ENCODE measurements at regions not wholly inside any gene's neighbourhood (a gene's known extent, or its start where the extent isn't known, plus 50 kb on each side); places are given as distances from the start of the nearest gene placed in this dataset.

DNA sequence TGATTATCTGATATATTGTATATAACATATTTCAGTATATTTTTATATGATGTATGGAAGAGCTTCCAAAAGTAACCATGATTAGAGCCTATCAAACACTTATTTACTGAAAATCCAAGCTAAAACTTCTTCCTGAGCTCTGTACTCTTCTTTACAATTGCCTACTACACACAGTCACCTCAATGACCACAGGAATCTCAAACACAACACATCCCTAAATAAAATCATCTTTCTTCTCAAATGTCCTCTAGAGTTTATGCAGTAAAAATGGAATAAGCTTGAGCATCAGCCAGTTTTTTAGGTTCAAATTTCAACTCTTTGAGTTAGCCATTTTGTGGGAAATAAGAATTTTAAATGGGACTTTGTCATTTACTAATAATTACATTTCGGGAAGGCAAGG lies 102.6 kb upstream of the FNDC3A start:
- POLR2A ChIA-PET: no interaction called here

DNA sequence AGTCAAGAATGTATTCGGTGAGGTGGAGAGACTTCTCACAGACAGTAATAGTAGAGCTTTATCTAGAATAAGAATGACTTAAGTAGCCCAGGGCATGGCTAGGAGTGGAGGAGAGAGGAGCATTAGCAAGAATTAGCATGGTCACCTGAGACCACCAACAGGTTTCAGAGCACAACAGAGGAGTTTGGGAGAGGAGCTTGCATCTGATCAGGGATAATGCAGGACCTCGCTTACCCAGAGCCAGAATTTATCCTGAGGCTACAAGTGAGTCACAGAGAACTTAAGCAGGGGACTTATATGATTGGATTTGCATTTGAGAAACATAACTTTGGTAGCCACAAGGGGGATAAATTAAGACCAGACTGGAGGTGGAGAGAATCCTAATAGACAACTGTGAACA lies 102.1 kb upstream of the FNDC3A start:
- Mint-ChIP-seq H3K4me1 (no peaks in the 10 kb centered on the region), H3K4me3 (no peak overlapping the region), H3K36me3 (no peaks in the 10 kb centered on the region), H3K27me3 (peaks cover 0 to 20% (median 6%) of the 10 kb centered on the region in 5 donors), H3K9me3 (no peaks in the 10 kb centered on the region), H3K27ac (no peak overlapping the region)
- no peaks in the 10 kb centered on the region for H3K4me1 ChIP-seq (ENCODE audit: control insufficient read depth in 2 of 2, insufficient read depth in 2 of 2, low read length in 2 of 2)
- H3K36me3 ChIP-seq (ENCODE audit: control insufficient read depth in 2 of 3, insufficient read depth in 3 of 3, low read length in 3 of 3): no peaks in the 10 kb centered on the region
- H3K4me3 ChIP-seq (ENCODE audit: low read length): no peak overlapping the region
- no peak overlapping the region for H3K27ac ChIP-seq (ENCODE audit: low read depth, low read length)
- intact Hi-C loops (cut with micrococcal nuclease): no loop called here
- H3K9me3 ChIP-seq (ENCODE audit: control insufficient read depth in 2 of 3, low read length in 3 of 3): no peaks in the 10 kb centered on the region
- POLR2A ChIA-PET: no interaction called here
- H3K27me3 ChIP-seq (ENCODE audit: control insufficient read depth in 2 of 2, insufficient read depth in 2 of 2, low read length in 2 of 2): no peaks in the 10 kb centered on the region
- CTCF ChIA-PET: no interaction called here
- no peak for DNase-seq
- ATAC-seq: no peak

More for the DNA sequence above, 102.6 kb upstream of the FNDC3A start:
- Mint-ChIP-seq H3K27ac (no peak overlapping the region), H3K4me3 (no peak overlapping the region), H3K4me1 (no peaks in the 10 kb centered on the region), H3K9me3 (no peaks in the 10 kb centered on the region), H3K36me3 (no peaks in the 10 kb centered on the region), H3K27me3 (peaks cover 0 to 20% (median 6%) of the 10 kb centered on the region in 5 donors)
- no peaks in the 10 kb centered on the region for H3K27me3 ChIP-seq (ENCODE audit: control insufficient read depth in 2 of 2, insufficient read depth in 2 of 2, low read length in 2 of 2)
- ATAC-seq (no peak), DNase-seq (no peak)
- CTCF ChIA-PET: no interaction called here
- H3K4me3 ChIP-seq (ENCODE audit: low read length): no peak overlapping the region
- H3K4me1 ChIP-seq (ENCODE audit: control insufficient read depth in 2 of 2, insufficient read depth in 2 of 2, low read length in 2 of 2): no peaks in the 10 kb centered on the region
- H3K36me3 ChIP-seq (ENCODE audit: control insufficient read depth in 2 of 3, insufficient read depth in 3 of 3, low read length in 3 of 3): no peaks in the 10 kb centered on the region
- intact Hi-C loops (cut with micrococcal nuclease): no loop called here
- no peak overlapping the region for H3K27ac ChIP-seq (ENCODE audit: low read depth, low read length)
- no peaks in the 10 kb centered on the region for H3K9me3 ChIP-seq (ENCODE audit: control insufficient read depth in 2 of 3, low read length in 3 of 3)

GRCh38 chr13:48874165-48874564 lies 101.5 kb upstream of the FNDC3A start:
- no peak for DNase-seq
- H3K9me3 Mint-ChIP-seq: no peaks in the 10 kb centered on the region
- no peaks in the 10 kb centered on the region for H3K36me3 Mint-ChIP-seq
- no peaks in the 10 kb centered on the region for H3K9me3 ChIP-seq (ENCODE audit: control insufficient read depth in 2 of 3, low read length in 3 of 3)
- ATAC-seq: no peak
- ChIA-PET CTCF (interaction anchor here (0.7 kb wide), 1 partner anchor 10 kb away, joined by 3 read pairs; no protein-coding TSS in a partner anchor), POLR2A (no interaction called here)
- H3K4me3 Mint-ChIP-seq: no peak overlapping the region
- H3K4me3 ChIP-seq (ENCODE audit: low read length): no peak overlapping the region
- H3K27ac ChIP-seq (ENCODE audit: low read depth, low read length): no peak overlapping the region
- intact Hi-C loops (cut with micrococcal nuclease): no loop called here
- peaks cover 0 to 3% (median 1%) of the 10 kb centered on the region in 7 donors for H3K4me1 Mint-ChIP-seq
- no peaks in the 10 kb centered on the region for H3K36me3 ChIP-seq (ENCODE audit: control insufficient read depth in 2 of 3, insufficient read depth in 3 of 3, low read length in 3 of 3)
- H3K27me3 ChIP-seq (ENCODE audit: control insufficient read depth in 2 of 2, insufficient read depth in 2 of 2, low read length in 2 of 2): no peaks in the 10 kb centered on the region
- no peaks in the 10 kb centered on the region for H3K4me1 ChIP-seq (ENCODE audit: control insufficient read depth in 2 of 2, insufficient read depth in 2 of 2, low read length in 2 of 2)
- H3K27ac Mint-ChIP-seq: no peak overlapping the region
- H3K27me3 Mint-ChIP-seq: peaks cover 0 to 20% (median 6%) of the 10 kb centered on the region in 5 donors

GRCh38 chr13:48875047-48875446 lies 100.7 kb upstream of the FNDC3A start:
- Mint-ChIP-seq H3K27me3 (peaks cover 0 to 20% (median 6%) of the 10 kb centered on the region in 5 donors), H3K4me3 (no peak overlapping the region), H3K9me3 (no peaks in the 10 kb centered on the region), H3K27ac (no peak overlapping the region), H3K36me3 (no peaks in the 10 kb centered on the region), H3K4me1 (peaks cover 0 to 9% (median 2%) of the 10 kb centered on the region in 7 donors)
- CTCF ChIA-PET: interaction anchor here (0.6 kb wide), 2 partner anchors 40 to 246 kb away, joined by 3 read pairs; no protein-coding TSS in a partner anchor
- intact Hi-C loops (cut with micrococcal nuclease): no loop called here
- Histone ChIP-seq H3K27me3 (ENCODE audit: control insufficient read depth in 2 of 2, insufficient read depth in 2 of 2, low read length in 2 of 2) (no peaks in the 10 kb centered on the region), H3K9me3 (ENCODE audit: control insufficient read depth in 2 of 3, low read length in 3 of 3) (no peaks in the 10 kb centered on the region), H3K27ac (ENCODE audit: low read depth, low read length) (no peak overlapping the region), H3K4me1 (ENCODE audit: control insufficient read depth in 2 of 2, insufficient read depth in 2 of 2, low read length in 2 of 2) (no peaks in the 10 kb centered on the region), H3K4me3 (ENCODE audit: low read length) (no peak overlapping the region), H3K36me3 (ENCODE audit: control insufficient read depth in 2 of 3, insufficient read depth in 3 of 3, low read length in 3 of 3) (no peaks in the 10 kb centered on the region)
- POLR2A ChIA-PET: interaction anchor here (0.6 kb wide), 1 partner anchor 10 kb away, joined by 4 read pairs; no protein-coding TSS in a partner anchor
- DNase-seq (no peak), ATAC-seq (no peak)

DNA sequence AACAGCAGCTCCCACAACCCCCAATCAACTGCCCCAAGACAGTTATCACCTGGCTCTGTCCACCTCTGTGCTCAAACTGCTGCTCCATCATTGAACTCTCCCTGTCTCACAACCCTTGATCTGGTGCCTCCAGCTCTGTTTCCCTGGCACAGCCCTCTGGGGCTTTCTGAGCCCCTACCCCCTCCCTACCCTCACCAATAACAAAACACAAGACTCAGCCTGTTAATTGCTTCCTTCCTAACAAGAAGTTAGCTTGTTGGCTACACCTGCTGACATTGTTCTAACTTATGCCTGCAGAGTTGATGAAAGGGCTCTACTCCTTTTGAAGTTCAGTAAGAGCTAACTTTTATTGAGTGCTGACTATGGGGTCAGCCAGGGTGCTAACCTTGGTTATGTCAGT lies 99.4 kb upstream of the FNDC3A start:
- no peak overlapping the region for H3K4me3 Mint-ChIP-seq
- ChIA-PET POLR2A (no interaction called here), CTCF (no interaction called here)
- ATAC-seq: no peak
- H3K9me3 Mint-ChIP-seq: no peaks in the 10 kb centered on the region
- H3K27me3 Mint-ChIP-seq: peaks cover 0 to 20% (median 6%) of the 10 kb centered on the region in 5 donors
- DNase-seq: no peak
- H3K36me3 ChIP-seq (ENCODE audit: control insufficient read depth in 2 of 3, insufficient read depth in 3 of 3, low read length in 3 of 3): no peaks in the 10 kb centered on the region
- peak overlapping the region in 1 of 9 donors; percentile 47 for H3K27ac Mint-ChIP-seq
- H3K27me3 ChIP-seq (ENCODE audit: control insufficient read depth in 2 of 2, insufficient read depth in 2 of 2, low read length in 2 of 2): no peaks in the 10 kb centered on the region
- peaks cover 0 to 20% (median 4%) of the 10 kb centered on the region in 7 donors for H3K4me1 Mint-ChIP-seq
- intact Hi-C loops (cut with micrococcal nuclease): no loop called here
- H3K4me3 ChIP-seq (ENCODE audit: low read length): no peak overlapping the region
- no peak overlapping the region for H3K27ac ChIP-seq (ENCODE audit: low read depth, low read length)
- no peaks in the 10 kb centered on the region for H3K9me3 ChIP-seq (ENCODE audit: control insufficient read depth in 2 of 3, low read length in 3 of 3)
- H3K4me1 ChIP-seq (ENCODE audit: control insufficient read depth in 2 of 2, insufficient read depth in 2 of 2, low read length in 2 of 2): no peaks in the 10 kb centered on the region
- H3K36me3 Mint-ChIP-seq: no peaks in the 10 kb centered on the region

- no peaks in the 10 kb centered on the region for H3K9me3 ChIP-seq (ENCODE audit: control insufficient read depth in 2 of 3, low read length in 3 of 3)
- Mint-ChIP-seq H3K27me3 (peaks cover 0 to 10% (median 0%) of the 10 kb centered on the region in 5 donors), H3K9me3 (no peaks in the 10 kb centered on the region), H3K36me3 (peaks cover 0 to 5% (median 0%) of the 10 kb centered on the region in 5 donors), H3K4me3 (peak overlapping the region in 1 of 10 donors; percentile 18), H3K4me1 (peaks cover 3 to 43% (median 9%) of the 10 kb centered on the region in 7 donors), H3K27ac (peak overlapping the region in 2 of 9 donors; percentile 0 to 25)
- ChIA-PET POLR2A (interaction anchor here (0.6 kb wide), 1 partner anchor 62 kb away, joined by 3 read pairs; no protein-coding TSS in a partner anchor), CTCF (no interaction called here)
- intact Hi-C loops (cut with micrococcal nuclease): no loop called here
- no peak for DNase-seq
- ATAC-seq: no peak
- no peak overlapping the region for H3K27ac ChIP-seq (ENCODE audit: low read depth, low read length)
- no peaks in the 10 kb centered on the region for H3K36me3 ChIP-seq (ENCODE audit: control insufficient read depth in 2 of 3, insufficient read depth in 3 of 3, low read length in 3 of 3)
- peaks cover 0 to 3% of the 10 kb centered on the region in 2 donors for H3K4me1 ChIP-seq (ENCODE audit: control insufficient read depth in 2 of 2, insufficient read depth in 2 of 2, low read length in 2 of 2)
- no peak overlapping the region for H3K4me3 ChIP-seq (ENCODE audit: low read length)
- no peaks in the 10 kb centered on the region for H3K27me3 ChIP-seq (ENCODE audit: control insufficient read depth in 2 of 2, insufficient read depth in 2 of 2, low read length in 2 of 2)
Observed at GRCh38 chr13:48879432-48879831, 96.3 kb upstream of the FNDC3A start.

DNA sequence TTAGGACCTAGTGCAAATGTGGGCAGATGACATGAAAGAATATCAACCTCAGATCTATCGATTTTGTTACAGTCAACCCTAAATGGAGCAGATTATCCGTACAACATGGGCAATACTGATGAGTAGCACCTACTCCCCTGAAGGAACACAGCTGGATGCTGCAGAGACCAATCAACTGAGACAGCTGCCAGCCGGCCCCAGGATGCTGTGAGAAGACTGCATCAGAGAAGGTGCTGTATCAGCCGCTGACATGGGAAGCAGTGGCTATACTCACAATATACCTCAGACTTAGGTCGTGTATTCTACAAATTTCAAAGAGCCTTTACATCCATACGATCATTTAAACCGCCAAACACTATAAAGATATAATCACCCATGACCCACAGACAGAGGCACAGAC lies 95.9 kb upstream of the FNDC3A start:
- H3K27ac Mint-ChIP-seq: peak overlapping the region in 1 of 9 donors; percentile 0
- H3K9me3 Mint-ChIP-seq: no peaks in the 10 kb centered on the region
- POLR2A ChIA-PET: no interaction called here
- no peaks in the 10 kb centered on the region for H3K9me3 ChIP-seq (ENCODE audit: control insufficient read depth in 2 of 3, low read length in 3 of 3)
- H3K36me3 Mint-ChIP-seq: peaks cover 0 to 5% (median 0%) of the 10 kb centered on the region in 5 donors
- no peak overlapping the region for H3K4me3 ChIP-seq (ENCODE audit: low read length)
- H3K27ac ChIP-seq (ENCODE audit: low read depth, low read length): no peak overlapping the region
- peaks cover 0 to 6% (median 0%) of the 10 kb centered on the region in 5 donors for H3K27me3 Mint-ChIP-seq
- no peak for DNase-seq
- CTCF ChIA-PET: no interaction called here
- peaks cover 7 to 47% (median 13%) of the 10 kb centered on the region in 7 donors for H3K4me1 Mint-ChIP-seq
- ATAC-seq: no peak
- intact Hi-C loops (cut with micrococcal nuclease): no loop called here
- no peaks in the 10 kb centered on the region for H3K27me3 ChIP-seq (ENCODE audit: control insufficient read depth in 2 of 2, insufficient read depth in 2 of 2, low read length in 2 of 2)
- no peaks in the 10 kb centered on the region for H3K36me3 ChIP-seq (ENCODE audit: control insufficient read depth in 2 of 3, insufficient read depth in 3 of 3, low read length in 3 of 3)
- H3K4me3 Mint-ChIP-seq: peak overlapping the region in 1 of 10 donors; percentile 18
- H3K4me1 ChIP-seq (ENCODE audit: control insufficient read depth in 2 of 2, insufficient read depth in 2 of 2, low read length in 2 of 2): peaks cover 0 to 4% of the 10 kb centered on the region in 2 donors

Data from naive thymus-derived CD4-positive, alpha-beta T cell (primary cell).